GM18505 (cell line): ENCODE measurements at regions not wholly inside any gene's neighbourhood (a gene's known extent, or its start where the extent isn't known, plus 50 kb on each side); places are given as distances from the start of the nearest gene placed in this dataset.
"Not testable (repeated sequence)": the region's sequence is repeated elsewhere in the genome, so short reads cannot be mapped to it uniquely, and the experiment has no call there.

Source experiments
- ATAC-seq: cut with Tn5 transposase; IDR thresholded peaks from one replicate; pipeline ENCODE4 v1.9.1; 2021; ENCODE audit not compliant: unreplicated experiment
- POLR2A ChIP-seq: IDR thresholded peaks from 4 replicates; pipeline ENCODE4 v1.6.1; 2011; ENCODE audit warnings: borderline replicate concordance; ENCODE audit not compliant: insufficient read depth, insufficient read length; ENCODE audit errors: extremely low read depth

GRCh38 chr2:84016183-84016582, 442.9 kb downstream of the SUCLG1 start:
- no peak for TF ChIP-seq POLR2A
- ATAC-seq, result no peak

GRCh38 chr2:83997889-83998288, 461.2 kb downstream of the SUCLG1 start:
- ATAC-seq, result no peak
- TF ChIP-seq POLR2A, result no peak

- TF ChIP-seq POLR2A, result no peak
- no peak for ATAC-seq
Measured at GRCh38 chr2:83994633-83995179, 464.4 kb downstream of the SUCLG1 start.

DNA sequence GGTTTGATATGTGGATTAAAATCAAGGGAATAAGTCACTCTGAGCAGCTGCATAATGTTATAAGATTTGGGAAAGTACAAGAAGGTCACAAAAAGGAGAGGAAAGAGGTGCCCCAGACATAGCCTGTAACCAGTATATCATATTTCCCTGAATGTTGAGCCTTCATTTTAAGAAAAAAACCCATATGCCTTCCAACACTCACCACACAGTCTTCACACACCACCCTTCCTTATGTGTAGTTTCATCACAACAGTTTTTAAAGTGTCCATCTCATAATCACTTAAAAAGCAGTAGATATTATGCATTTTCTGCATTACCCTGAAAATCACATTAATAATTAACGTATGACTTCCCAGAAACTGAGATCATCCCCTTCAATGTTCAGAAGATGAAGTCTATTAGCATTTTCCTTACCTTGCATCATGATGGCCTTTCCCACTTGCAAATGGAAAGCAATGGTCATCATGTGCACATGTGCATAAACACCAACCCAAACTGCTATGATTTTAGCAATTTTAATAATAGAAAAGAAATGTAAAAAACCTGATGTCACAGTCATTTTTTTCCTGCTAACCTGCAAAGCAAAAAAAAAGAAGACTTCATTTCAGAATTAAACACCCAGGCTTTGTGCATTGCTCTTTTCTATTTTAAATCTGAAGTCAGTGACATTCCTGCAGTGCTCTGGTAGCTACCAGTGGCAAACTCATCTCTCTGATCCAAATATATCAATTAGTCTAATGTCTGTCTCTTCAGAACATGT, 465.0 kb downstream of the SUCLG1 start:
- no peak for TF ChIP-seq POLR2A
- no peak for ATAC-seq

GRCh38 chr2:83991992-83992391, 467.1 kb downstream of the SUCLG1 start:
- TF ChIP-seq POLR2A, result no peak
- ATAC-seq, result no peak

DNA sequence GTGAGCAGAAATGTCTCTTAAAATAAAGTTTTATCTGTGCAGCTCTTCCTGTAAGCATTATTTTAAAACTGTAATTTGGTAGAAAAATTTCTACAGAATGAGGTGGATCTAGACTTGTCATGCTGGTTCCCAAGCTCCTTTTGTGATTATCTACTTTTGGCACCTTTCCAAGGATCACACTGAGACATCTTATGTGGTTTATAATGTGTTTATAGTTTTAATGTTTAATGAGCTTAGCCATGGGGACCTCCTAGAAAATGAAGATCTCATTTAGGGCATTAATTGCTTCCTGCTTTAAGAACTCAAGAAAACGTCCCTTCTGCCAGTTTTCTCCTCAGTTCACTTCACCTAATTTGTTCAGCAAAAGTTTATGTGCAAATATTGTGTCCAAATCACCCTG, 468.4 kb downstream of the SUCLG1 start:
- ATAC-seq, result no peak

DNA sequence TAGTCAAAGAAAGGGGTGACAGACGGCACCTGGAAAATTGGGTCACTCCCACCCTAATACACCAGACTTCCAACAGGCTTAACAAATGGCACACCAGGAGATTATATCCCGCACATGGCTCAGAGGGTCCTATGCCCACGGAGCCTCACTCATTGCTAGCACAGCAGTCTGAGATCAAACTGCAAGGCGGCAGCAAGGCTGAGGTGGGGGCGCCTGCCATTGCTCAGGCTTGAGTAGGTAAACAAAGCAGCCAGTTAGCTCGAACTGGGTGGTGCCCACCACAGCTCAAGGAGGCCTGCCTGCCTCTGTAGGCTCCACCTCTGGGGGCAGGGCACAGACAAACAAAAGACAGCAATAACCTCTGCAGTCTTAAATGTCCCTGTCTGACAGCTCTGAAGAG, 482.5 kb downstream of the SUCLG1 start:
- not testable (repeated sequence) for ATAC-seq

More for the DNA sequence above, 468.4 kb downstream of the SUCLG1 start:
- TF ChIP-seq POLR2A, result no peak

GRCh38 chr2:83972128-83972527, 487.0 kb downstream of the SUCLG1 start:
- no peak for TF ChIP-seq POLR2A
- ATAC-seq, result no peak

- no peak for ATAC-seq
Measured at GRCh38 chr2:83971547-83971946, 487.5 kb downstream of the SUCLG1 start.

GRCh38 chr2:83970217-83970929, 488.7 kb downstream of the SUCLG1 start:
- ATAC-seq, result no peak
- TF ChIP-seq POLR2A, result no peak

More at GRCh38 chr2:83971547-83971946, 487.5 kb downstream of the SUCLG1 start:
- TF ChIP-seq POLR2A, result no peak

DNA sequence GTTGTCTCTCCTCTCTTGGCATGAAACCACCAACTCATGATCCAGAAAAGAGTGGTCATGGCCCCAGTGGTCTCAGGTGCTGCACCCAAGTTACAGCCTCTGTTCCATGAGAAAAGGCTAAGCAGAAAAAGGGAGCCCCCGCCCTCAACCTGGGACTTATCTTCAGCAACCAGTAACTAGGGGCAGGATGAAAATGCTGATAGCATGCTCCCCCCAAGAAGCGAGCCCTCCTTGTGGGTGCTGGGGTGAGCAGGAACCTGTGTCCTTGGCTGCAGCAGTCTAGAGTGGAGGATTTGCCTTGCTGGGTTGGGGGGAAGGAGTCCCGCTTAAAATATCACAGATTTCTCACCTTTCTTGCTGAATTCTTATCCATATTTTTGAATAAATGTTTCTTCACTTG, 490.0 kb downstream of the SUCLG1 start:
- ATAC-seq, result no peak

GRCh38 chr2:83967854-83968253, 491.2 kb downstream of the SUCLG1 start:
- no peak for ATAC-seq
- no peak for TF ChIP-seq POLR2A

More for the DNA sequence above, 490.0 kb downstream of the SUCLG1 start:
- no peak for TF ChIP-seq POLR2A

- not testable (repeated sequence) for ATAC-seq
Measured at GRCh38 chr2:83966946-83967345, 492.1 kb downstream of the SUCLG1 start.

GRCh38 chr2:83961512-83961911, 497.6 kb downstream of the SUCLG1 start:
- ATAC-seq, result no peak
- no peak for TF ChIP-seq POLR2A
